CD8-positive, alpha-beta memory T cell (primary cell): ENCODE measurements at regions not wholly inside any gene's neighbourhood (a gene's known extent, or its start where the extent isn't known, plus 50 kb on each side); places are given as distances from the start of the nearest gene placed in this dataset.
A peak's percentile ranks its signal among the peaks of the same experiment; 100 is the strongest.

Experiments used
- CTCF ChIA-PET: fragments of 350-600 bp; sonication (Branson Sonifier 250); formaldehyde crosslinking; loops from one replicate; lab custom pipeline; 2021; ENCODE audit warnings: antibody characterized with exemption; lab: Charles Lee
- POLR2A ChIA-PET: fragments of 350-600 bp; sonication (Branson Sonifier 250); formaldehyde crosslinking; loops from one replicate; lab custom pipeline; 2021; ENCODE audit warnings: antibody characterized with exemption; lab: Charles Lee
- DNase-seq, 5 donors: peaks; one replicate each; pipeline versions ENCODE4 v3.0.0 to v3.0.0-alpha.2; 2020 to 2022; ENCODE audit warnings: mixed read lengths in 1 of 5
- H3K27ac ChIP-seq: one replicate; pipeline ENCODE4 v1.7.0; 2013; ENCODE audit warnings: low read depth, mild to moderate bottlenecking, low read length, moderate library complexity
- H3K27me3 ChIP-seq: 2 replicates; pipeline ENCODE4 v1.7.0; 2013; ENCODE audit warnings: low read length, mild to moderate bottlenecking; ENCODE audit not compliant: insufficient read depth, poor library complexity, severe bottlenecking
- H3K36me3 ChIP-seq: 2 replicates; pipeline ENCODE4 v1.7.0; 2013; ENCODE audit warnings: mild to moderate bottlenecking, low read length, moderate library complexity; ENCODE audit not compliant: insufficient read depth
- H3K4me1 ChIP-seq: 2 replicates; pipeline ENCODE4 v1.7.0; 2013; ENCODE audit warnings: mild to moderate bottlenecking, low read length, moderate library complexity; ENCODE audit not compliant: insufficient read depth
- H3K4me3 ChIP-seq: 2 replicates; pipeline ENCODE4 v1.7.0; 2013; ENCODE audit warnings: mild to moderate bottlenecking, low read length
- H3K9me3 ChIP-seq: 2 replicates; pipeline ENCODE4 v1.7.0; 2013; ENCODE audit warnings: mild to moderate bottlenecking, low read length
- H3K27ac Mint-ChIP-seq, 8 donors: one replicate each; pipeline ENCODE4 v1.8.0; 2020 to 2021; ENCODE audit warnings: mixed read lengths in 8 of 8, mild to moderate bottlenecking in 6 of 8, inconsistent platforms in 3 of 8, moderate library complexity in 3 of 8
- H3K27me3 Mint-ChIP-seq, 2 donors: one replicate each; pipeline ENCODE4 v1.8.0; 2020 to 2021; ENCODE audit warnings: mixed read lengths in 2 of 2, mild to moderate bottlenecking in 1 of 2, moderate library complexity in 1 of 2
- H3K36me3 Mint-ChIP-seq, 3 donors: one replicate each; pipeline ENCODE4 v1.8.0; 2020 to 2021; ENCODE audit warnings: mixed read lengths in 3 of 3, inconsistent platforms in 1 of 3, mild to moderate bottlenecking in 1 of 3
- H3K4me1 Mint-ChIP-seq, 3 donors: one replicate each; pipeline ENCODE4 v1.8.0; 2020 to 2021; ENCODE audit warnings: mixed read lengths in 3 of 3, inconsistent platforms in 1 of 3, mild to moderate bottlenecking in 1 of 3
- H3K4me3 Mint-ChIP-seq, 7 donors: one replicate each; pipeline ENCODE4 v1.8.0; 2020 to 2021; ENCODE audit warnings: mixed read lengths in 7 of 7, mild to moderate bottlenecking in 6 of 7, moderate library complexity in 4 of 7, inconsistent platforms in 2 of 7
- H3K9me3 Mint-ChIP-seq, 5 donors: one replicate each; pipeline ENCODE4 v1.8.0; 2020 to 2022; ENCODE audit warnings: mixed read lengths in 5 of 5, mild to moderate bottlenecking in 3 of 5, moderate library complexity in 2 of 5, inconsistent platforms in 1 of 5

DNA sequence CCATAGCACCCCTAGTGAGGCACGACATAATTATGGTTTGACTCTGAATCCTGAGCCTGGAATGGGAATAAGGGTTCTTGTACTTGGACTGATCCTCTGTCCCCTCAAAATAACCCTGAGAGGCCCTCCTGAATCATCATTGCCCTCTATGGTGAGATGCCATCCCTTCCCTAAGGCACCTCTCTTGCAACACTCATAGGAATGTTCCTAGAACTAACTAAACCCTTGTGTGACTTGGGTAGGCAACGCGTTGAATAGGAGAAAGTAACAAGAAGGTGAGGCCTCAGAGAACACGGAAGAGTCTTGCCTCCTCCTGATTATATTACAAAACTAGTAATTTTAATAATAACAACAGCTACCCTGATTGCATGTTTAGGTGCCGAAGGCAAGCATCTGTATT lies 189.1 kb upstream of the ANKFN1 start:
- no peaks in the 10 kb centered on the region for H3K4me1 Mint-ChIP-seq
- DNase-seq, result no peak
- H3K4me3 Mint-ChIP-seq, result no peak overlapping the region
- peaks cover 0 to 4% of the 10 kb centered on the region in 2 donors for H3K27me3 Mint-ChIP-seq
- Histone ChIP-seq H3K27ac (no peak overlapping the region), H3K36me3 (no peaks in the 10 kb centered on the region), H3K4me3 (no peak overlapping the region), H3K4me1 (no peaks in the 10 kb centered on the region), H3K9me3 (no peaks in the 10 kb centered on the region), H3K27me3 (no peaks in the 10 kb centered on the region)
- no peaks in the 10 kb centered on the region for H3K36me3 Mint-ChIP-seq
- POLR2A ChIA-PET, result no interaction called here
- CTCF ChIA-PET, result no interaction called here
- H3K9me3 Mint-ChIP-seq, result peaks cover 0 to 6% (median 0%) of the 10 kb centered on the region in 5 donors
- H3K27ac Mint-ChIP-seq, result no peak overlapping the region

GRCh38 chr17:55965051-55965450 lies 188.2 kb upstream of the ANKFN1 start:
- no peaks in the 10 kb centered on the region for H3K36me3 Mint-ChIP-seq
- no peak for DNase-seq
- H3K9me3 ChIP-seq, result no peaks in the 10 kb centered on the region
- peaks cover 0 to 6% (median 0%) of the 10 kb centered on the region in 5 donors for H3K9me3 Mint-ChIP-seq
- H3K4me1 ChIP-seq, result no peaks in the 10 kb centered on the region
- no peak overlapping the region for H3K27ac Mint-ChIP-seq
- no peak overlapping the region for H3K27ac ChIP-seq
- peaks cover 4% of the 10 kb centered on the region in 2 donors for H3K27me3 Mint-ChIP-seq
- no peak overlapping the region for H3K4me3 ChIP-seq
- H3K4me3 Mint-ChIP-seq, result no peak overlapping the region
- POLR2A ChIA-PET, result no interaction called here
- H3K36me3 ChIP-seq, result no peaks in the 10 kb centered on the region
- no peaks in the 10 kb centered on the region for H3K4me1 Mint-ChIP-seq
- CTCF ChIA-PET, result no interaction called here
- no peaks in the 10 kb centered on the region for H3K27me3 ChIP-seq

DNA sequence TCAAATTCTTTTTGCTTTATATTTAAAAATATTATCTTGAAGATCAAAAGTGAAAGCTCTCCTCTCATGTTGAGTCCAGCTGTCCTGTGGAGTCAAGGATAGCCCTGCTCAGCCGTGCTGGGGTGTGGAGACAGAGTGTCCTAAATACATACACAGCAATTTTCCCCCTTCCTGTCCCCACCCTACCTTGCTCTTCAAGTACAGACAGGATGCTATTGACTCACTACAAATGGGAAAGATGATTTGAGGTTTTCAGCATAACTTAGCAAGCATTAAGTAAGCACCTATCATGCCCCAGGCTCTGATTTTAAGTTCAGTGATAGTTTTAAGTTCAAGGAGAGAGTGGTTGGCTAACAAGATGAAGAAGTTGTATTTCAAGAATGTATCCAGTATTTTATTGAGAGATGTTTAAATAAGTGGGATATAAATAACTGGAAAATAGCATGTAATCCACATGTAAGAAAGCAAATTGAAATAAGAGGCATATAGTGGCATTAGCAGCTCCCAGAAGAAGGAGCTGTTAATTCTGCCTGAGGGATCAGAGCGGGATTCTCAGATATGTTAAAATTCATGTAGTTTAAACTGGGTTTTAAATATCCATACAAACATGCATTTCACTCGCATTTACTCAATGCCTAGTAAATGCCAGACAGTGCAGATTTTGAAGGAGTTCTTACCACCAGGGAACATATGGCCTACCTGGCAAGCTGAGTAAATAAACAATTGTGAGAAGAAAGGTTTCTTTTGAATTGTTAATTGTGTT lies 183.5 kb upstream of the ANKFN1 start:
- H3K27ac Mint-ChIP-seq, result no peak overlapping the region
- POLR2A ChIA-PET, result no interaction called here
- H3K36me3 ChIP-seq, result no peaks in the 10 kb centered on the region
- H3K36me3 Mint-ChIP-seq, result no peaks in the 10 kb centered on the region
- H3K4me3 Mint-ChIP-seq, result no peak overlapping the region
- H3K27ac ChIP-seq, result no peak overlapping the region
- DNase-seq, result no peak
- H3K9me3 ChIP-seq, result no peaks in the 10 kb centered on the region
- H3K4me1 ChIP-seq, result no peaks in the 10 kb centered on the region
- H3K27me3 ChIP-seq, result no peaks in the 10 kb centered on the region
- H3K9me3 Mint-ChIP-seq, result peaks cover 0 to 5% (median 0%) of the 10 kb centered on the region in 5 donors
- H3K4me3 ChIP-seq, result no peak overlapping the region
- peaks cover 4% of the 10 kb centered on the region in 2 donors for H3K27me3 Mint-ChIP-seq
- CTCF ChIA-PET, result no interaction called here
- H3K4me1 Mint-ChIP-seq, result no peaks in the 10 kb centered on the region

- Histone ChIP-seq H3K27ac (no peak overlapping the region), H3K4me3 (no peak overlapping the region), H3K9me3 (no peaks in the 10 kb centered on the region), H3K4me1 (no peaks in the 10 kb centered on the region), H3K36me3 (no peaks in the 10 kb centered on the region), H3K27me3 (no peaks in the 10 kb centered on the region)
- ChIA-PET POLR2A (no interaction called here), CTCF (no interaction called here)
- Mint-ChIP-seq H3K4me3 (no peak overlapping the region), H3K27me3 (peaks cover 0 to 2% of the 10 kb centered on the region in 2 donors), H3K27ac (no peak overlapping the region), H3K9me3 (no peaks in the 10 kb centered on the region), H3K36me3 (no peaks in the 10 kb centered on the region), H3K4me1 (no peaks in the 10 kb centered on the region)
- no peak for DNase-seq
Observed at GRCh38 chr17:55978578-55978977, 174.7 kb upstream of the ANKFN1 start.

GRCh38 chr17:55983096-55983495 lies 170.2 kb upstream of the ANKFN1 start:
- peaks cover 0 to 5% (median 0%) of the 10 kb centered on the region in 5 donors for H3K9me3 Mint-ChIP-seq
- Histone ChIP-seq H3K27me3 (no peaks in the 10 kb centered on the region), H3K9me3 (no peaks in the 10 kb centered on the region), H3K27ac (no peak overlapping the region), H3K4me1 (no peaks in the 10 kb centered on the region), H3K4me3 (no peak overlapping the region), H3K36me3 (no peaks in the 10 kb centered on the region)
- CTCF ChIA-PET, result no interaction called here
- no peak for DNase-seq
- H3K4me3 Mint-ChIP-seq, result no peak overlapping the region
- no peak overlapping the region for H3K27ac Mint-ChIP-seq
- peaks cover 0 to 2% of the 10 kb centered on the region in 2 donors for H3K27me3 Mint-ChIP-seq
- no peaks in the 10 kb centered on the region for H3K4me1 Mint-ChIP-seq
- H3K36me3 Mint-ChIP-seq, result no peaks in the 10 kb centered on the region
- POLR2A ChIA-PET, result no interaction called here

GRCh38 chr17:55986817-55987216 lies 166.5 kb upstream of the ANKFN1 start:
- Mint-ChIP-seq H3K9me3 (peaks cover 0 to 5% (median 0%) of the 10 kb centered on the region in 5 donors), H3K4me3 (no peak overlapping the region), H3K27me3 (peaks cover 0 to 2% of the 10 kb centered on the region in 2 donors), H3K36me3 (no peaks in the 10 kb centered on the region), H3K27ac (no peak overlapping the region), H3K4me1 (no peaks in the 10 kb centered on the region)
- H3K9me3 ChIP-seq, result no peaks in the 10 kb centered on the region
- ChIA-PET CTCF (no interaction called here), POLR2A (no interaction called here)
- H3K4me1 ChIP-seq, result no peaks in the 10 kb centered on the region
- no peaks in the 10 kb centered on the region for H3K36me3 ChIP-seq
- no peak for DNase-seq
- H3K27me3 ChIP-seq, result no peaks in the 10 kb centered on the region
- H3K27ac ChIP-seq, result no peak overlapping the region
- H3K4me3 ChIP-seq, result no peak overlapping the region

DNA sequence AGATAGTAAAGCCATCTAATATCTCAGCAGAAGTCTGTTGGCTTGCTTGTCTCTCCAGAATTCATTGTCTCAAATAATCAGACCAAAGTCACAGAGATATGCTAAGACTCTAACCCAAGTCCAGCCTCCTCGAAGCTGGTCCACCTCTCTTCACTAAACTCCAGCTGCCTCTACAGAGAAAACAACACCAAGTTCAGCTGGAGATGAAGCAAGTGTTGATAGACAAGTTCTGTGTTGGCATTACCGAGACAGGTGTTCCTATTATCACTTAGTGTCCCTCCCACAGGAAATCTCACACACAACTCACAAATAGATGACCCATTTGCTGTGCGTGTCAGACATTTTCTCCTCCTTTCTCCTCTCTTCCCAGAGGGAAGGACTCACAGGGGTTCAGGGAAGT lies 164.4 kb upstream of the ANKFN1 start:
- H3K36me3 ChIP-seq, result no peaks in the 10 kb centered on the region
- H3K36me3 Mint-ChIP-seq, result no peaks in the 10 kb centered on the region
- H3K9me3 Mint-ChIP-seq, result peaks cover 0 to 5% (median 0%) of the 10 kb centered on the region in 5 donors
- H3K27ac Mint-ChIP-seq, result no peak overlapping the region
- no peaks in the 10 kb centered on the region for H3K9me3 ChIP-seq
- no peak overlapping the region for H3K4me3 Mint-ChIP-seq
- no peaks in the 10 kb centered on the region for H3K27me3 Mint-ChIP-seq
- no peaks in the 10 kb centered on the region for H3K27me3 ChIP-seq
- ChIA-PET CTCF (no interaction called here), POLR2A (no interaction called here)
- H3K4me1 ChIP-seq, result no peaks in the 10 kb centered on the region
- no peak overlapping the region for H3K4me3 ChIP-seq
- no peak for DNase-seq
- H3K4me1 Mint-ChIP-seq, result no peaks in the 10 kb centered on the region
- H3K27ac ChIP-seq, result no peak overlapping the region

DNA sequence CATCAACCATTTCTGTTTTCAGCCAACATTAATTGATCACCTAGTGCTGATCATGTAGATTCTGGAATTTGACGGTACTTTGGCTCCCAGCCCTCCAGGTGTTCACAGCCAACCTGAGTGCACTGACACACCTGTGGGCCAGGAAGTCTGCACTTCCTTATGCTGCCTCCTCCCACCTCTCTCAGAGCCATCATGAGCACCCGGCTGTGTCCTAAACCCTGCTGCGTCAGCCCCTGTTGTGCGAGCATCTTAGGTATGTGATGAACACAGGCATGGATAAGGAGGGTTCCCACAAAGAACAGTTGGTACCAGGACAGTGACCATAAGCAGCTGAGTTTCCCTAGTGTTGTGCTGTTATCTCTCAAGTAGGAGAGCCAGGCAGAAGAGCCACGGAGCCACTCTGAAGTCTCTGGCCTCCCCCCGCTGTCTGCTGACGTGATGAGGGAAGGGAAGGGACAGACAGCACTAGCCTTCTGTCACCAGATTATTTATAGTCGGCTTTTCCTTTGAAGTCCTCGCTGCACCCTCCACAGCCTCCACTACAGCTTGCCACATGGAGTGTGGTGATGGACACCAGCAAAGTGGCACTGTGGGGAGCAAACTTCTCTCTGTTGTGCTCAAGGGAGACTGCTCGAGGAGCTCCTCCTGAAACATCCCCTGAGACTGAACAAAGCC lies 162.8 kb upstream of the ANKFN1 start:
- ChIA-PET CTCF (no interaction called here), POLR2A (no interaction called here)
- Histone ChIP-seq H3K36me3 (no peaks in the 10 kb centered on the region), H3K27me3 (no peaks in the 10 kb centered on the region), H3K9me3 (no peaks in the 10 kb centered on the region), H3K4me3 (no peak overlapping the region), H3K4me1 (no peaks in the 10 kb centered on the region), H3K27ac (no peak overlapping the region)
- no peaks in the 10 kb centered on the region for H3K36me3 Mint-ChIP-seq
- peaks cover 0 to 9% (median 6%) of the 10 kb centered on the region in 5 donors for H3K9me3 Mint-ChIP-seq
- DNase-seq, result no peak
- peak overlapping the region in 1 of 8 donors; percentile 72 for H3K27ac Mint-ChIP-seq
- H3K4me1 Mint-ChIP-seq, result no peaks in the 10 kb centered on the region
- no peak overlapping the region for H3K4me3 Mint-ChIP-seq
- no peaks in the 10 kb centered on the region for H3K27me3 Mint-ChIP-seq
